ENCODE measurements at regions not wholly inside any gene's neighbourhood (a gene's known extent, or its start where the extent isn't known, plus 50 kb on each side); places are given as distances from the start of the nearest gene placed in this dataset.
"Not testable (repeated sequence)": the region's sequence is repeated elsewhere in the genome, so short reads cannot be mapped to it uniquely, and the experiment has no call there.

DNA sequence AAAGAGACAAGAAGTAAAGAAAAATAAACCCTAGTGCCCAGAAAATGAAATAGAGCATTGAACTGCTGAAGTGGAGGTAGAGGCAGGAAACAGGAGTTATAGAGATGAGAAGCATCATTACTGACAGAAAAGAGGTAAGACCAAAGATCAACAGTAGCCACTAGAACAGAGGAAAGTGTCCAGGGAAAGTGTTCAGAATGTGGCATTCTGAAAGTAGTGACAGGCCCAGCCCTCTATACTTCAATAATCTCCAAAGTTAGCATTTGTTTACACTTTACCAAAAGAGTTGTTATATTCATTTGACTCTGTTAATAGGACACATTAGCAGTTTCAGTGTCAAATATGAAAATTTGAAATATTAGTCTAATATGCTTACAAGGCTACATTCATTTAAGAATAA is 727.1 kb upstream of the NECTIN3 start:
- no peak for DNase-seq

DNA sequence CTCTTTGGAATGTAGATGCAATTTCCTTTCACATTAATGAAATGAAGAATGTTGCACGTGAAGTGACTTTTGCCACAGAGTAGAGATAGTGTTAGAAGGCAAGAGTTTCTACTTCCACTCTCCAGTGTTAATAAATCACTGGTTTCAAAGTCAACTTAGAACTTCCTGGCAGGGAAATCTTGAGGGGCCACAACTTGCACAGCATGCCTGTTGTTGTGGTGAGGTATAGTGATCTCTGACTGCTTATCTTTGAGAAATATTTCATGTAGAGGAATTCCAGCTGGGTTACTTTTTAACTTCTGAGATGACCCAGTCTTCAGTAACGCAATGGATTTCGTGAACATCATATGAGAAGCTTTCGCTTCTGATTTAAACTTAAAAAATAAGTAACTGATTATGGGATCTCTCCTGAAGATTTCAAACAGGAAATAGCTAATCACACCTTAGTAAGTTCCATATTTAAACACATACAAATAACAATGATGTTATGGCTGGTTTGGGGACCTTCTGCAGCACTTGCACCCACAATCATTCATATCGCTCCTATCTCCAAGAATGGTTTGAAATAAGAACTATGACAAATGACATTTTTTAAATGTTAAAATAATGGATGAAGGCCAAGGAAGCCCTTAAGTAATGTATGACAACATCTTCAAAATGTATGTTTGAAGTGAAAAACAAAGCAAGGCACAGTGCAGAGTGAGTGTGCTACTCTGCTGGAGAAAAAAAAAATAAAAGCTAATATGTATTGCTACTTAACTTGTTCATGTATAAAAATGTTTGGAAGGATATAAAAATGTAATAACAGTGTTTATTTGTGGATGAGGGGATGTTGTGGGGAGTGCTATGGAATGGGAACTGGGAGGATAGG is 726.5 kb upstream of the NECTIN3 start:
- DNase-seq: no peak

GRCh38 chr3:110349295-110349694 is 722.3 kb upstream of the NECTIN3 start:
- no peak for DNase-seq

GRCh38 chr3:110352841-110353604 is 718.6 kb upstream of the NECTIN3 start:
- DNase-seq: no peak

DNA sequence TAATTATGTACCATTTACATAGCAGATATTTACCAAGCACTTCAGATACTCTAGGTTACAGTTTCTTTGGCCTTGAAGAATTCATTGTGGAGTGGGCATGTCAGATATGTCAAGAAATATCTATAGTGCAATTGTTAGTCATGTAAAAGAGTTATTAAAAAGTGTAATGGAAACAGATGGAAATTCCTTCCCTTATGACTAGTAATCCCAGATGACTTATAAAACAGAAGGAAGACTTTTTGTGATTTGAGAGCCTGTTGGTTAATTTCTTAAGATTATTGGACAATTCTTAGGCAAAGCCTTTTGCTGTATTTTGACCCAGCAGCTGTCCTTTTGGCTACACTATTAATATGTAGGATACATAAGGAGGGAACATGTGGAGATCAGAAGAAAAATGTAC is 708.9 kb upstream of the NECTIN3 start:
- no peak for DNase-seq

GRCh38 chr3:110367289-110367688 is 704.3 kb upstream of the NECTIN3 start:
- DNase-seq: not testable (repeated sequence)

DNA sequence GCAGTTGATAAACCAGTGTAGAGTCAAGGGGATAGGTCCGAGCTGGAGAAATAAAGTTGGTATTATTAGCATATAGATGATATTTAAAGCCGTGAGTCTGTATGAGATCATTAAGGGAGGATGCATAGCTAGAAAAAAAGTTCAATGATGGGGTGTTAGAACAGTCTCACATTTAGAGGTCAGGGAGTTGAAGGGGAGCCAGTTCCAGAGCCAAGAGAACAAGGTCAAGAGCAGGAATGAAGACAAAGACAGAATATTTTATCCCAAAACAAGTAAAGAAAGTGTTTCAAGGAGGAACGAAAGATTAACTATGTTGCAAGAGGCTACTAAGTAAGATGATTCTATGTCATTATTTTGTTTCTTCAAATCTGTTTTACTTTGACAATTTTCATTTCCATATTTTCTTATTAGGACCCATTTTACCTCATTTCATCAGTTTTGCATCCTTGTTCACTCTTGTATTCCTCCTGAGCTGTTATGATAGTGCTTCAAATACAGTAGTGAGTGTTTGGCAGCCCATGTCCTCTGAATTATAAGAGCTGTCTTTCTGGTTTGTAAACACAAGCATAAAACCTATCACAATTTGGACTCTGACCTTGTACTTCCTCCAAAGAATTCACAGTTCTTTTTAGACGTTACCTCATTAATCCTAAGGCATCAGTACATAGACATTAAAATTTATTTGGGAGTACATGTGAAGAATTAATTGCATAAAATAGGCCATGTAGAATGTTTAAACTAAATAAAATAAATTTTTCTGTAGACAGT is 695.7 kb upstream of the NECTIN3 start:
- DNase-seq: no peak

- DNase-seq: no peak
Measured at GRCh38 chr3:110378481-110378880, 693.1 kb upstream of the NECTIN3 start.

- DNase-seq: no peak
Measured at GRCh38 chr3:110381992-110382391, 689.6 kb upstream of the NECTIN3 start.

- no peak for DNase-seq
Measured at GRCh38 chr3:110383356-110383755, 688.3 kb upstream of the NECTIN3 start.

DNA sequence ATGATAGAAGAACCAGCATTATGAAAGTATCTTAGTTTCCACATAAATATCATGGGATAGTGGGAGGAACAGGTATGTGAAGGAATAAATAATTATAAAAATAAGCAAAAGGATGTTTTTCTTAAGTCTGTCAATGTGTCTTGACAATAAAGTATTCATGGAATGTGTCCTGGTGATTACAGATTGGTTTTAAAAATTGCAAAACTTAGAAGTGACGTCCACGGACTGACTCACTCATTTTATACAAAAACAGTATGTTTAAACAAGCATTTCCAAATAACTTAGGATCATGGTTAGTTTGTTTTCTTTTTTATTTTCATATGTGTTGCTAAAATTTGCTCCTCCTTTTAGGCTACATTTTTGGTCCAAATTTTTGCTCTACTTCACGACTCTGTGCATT is 687.0 kb upstream of the NECTIN3 start:
- no peak for DNase-seq

- no peak for DNase-seq
Measured at GRCh38 chr3:110389005-110389404, 682.6 kb upstream of the NECTIN3 start.

- DNase-seq: no peak
Measured at GRCh38 chr3:110390372-110390771, 681.2 kb upstream of the NECTIN3 start.

DNA sequence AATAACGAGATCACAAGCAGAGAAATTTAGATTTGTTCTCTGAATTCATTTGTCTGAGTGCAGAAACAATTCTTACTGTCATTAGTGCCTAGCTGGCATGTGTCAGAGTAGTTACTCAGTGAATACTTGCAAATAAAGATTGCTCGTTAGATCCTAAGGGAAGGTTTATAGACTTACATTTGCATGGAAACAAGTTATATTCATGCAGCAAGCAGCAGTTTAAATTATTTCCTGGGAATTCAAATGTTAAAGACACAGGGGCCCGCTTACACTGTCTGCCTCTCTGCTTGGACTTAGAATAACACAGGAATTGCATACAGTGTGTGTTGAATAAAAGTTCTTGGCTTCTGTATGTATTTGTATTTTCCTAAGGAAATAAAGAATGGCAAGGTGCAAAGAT is 680.6 kb upstream of the NECTIN3 start:
- no peak for DNase-seq

DNA sequence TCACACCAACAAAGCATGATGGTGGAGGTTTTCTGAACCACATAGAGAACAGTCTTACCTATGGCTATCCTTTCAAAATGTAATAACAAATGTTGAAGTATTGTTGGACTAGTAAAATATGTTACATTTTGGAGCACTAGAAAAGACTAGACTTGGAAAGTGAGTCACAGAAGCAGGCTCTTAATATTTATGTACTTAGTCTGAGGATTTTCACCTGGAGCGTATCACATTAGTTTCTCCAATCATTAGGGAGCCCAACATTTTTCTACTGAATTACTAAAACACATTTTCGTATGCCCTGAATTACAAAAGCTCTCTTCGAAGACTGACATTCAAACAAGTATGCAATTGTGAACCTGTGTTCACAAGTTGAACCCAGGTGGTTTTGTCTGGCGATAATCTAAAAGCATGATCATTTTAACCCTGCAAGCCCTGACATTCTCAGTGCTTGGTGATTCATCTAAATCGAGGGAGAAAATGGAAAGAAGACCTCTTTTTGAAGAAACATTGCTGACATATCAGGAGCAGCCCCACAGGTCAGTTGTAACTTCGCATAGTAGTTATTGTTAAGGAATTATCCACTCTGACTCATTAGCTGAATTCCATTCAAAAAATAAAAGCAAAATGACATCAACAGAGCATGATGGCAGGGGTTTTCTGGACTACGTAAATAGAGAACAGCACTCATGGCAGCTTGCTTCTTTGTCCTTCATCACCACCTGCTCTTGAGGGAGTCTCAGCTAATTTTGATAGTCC is 679.8 kb upstream of the NECTIN3 start:
- DNase-seq: no peak

DNA sequence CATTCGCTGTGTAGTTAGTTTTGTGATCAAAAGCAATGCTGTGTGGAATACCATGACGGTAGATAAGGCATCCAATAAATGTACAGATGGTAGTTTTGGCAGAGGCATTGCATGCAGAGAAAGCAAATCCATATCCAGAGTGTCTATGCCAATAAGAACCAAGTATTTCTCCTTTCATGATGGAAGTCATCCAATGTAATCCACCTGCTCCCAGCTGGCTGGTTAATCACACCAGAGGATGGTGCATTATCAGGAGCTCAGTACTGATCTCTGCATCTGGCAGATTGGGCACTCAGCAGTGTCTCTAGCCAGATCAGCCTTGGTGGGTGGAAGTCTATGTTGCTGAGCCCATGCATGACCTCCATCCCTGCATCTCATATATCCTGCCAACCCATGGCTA is 677.7 kb upstream of the NECTIN3 start:
- no peak for DNase-seq

- DNase-seq: no peak
Measured at GRCh38 chr3:110397115-110397514, 674.5 kb upstream of the NECTIN3 start.

DNA sequence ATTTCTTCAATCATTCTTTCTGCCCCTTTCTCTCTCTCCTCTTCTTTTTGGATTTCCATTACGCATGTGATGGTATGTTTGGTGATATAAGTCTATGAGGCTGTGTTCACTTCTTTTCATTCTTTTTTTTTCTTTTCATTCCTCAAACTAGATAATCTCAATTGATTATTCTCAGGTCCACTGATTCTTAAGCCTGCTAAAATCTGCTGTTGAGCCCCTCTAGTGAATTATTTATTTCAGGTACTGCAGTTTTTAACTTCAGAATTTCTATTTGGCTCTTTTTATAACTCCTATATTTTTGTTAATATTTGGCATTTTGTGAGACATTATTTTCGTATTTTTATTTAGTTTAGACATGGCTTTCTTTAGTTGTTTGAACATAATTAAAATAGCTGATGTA is 671.3 kb upstream of the NECTIN3 start:
- DNase-seq: no peak

DNA sequence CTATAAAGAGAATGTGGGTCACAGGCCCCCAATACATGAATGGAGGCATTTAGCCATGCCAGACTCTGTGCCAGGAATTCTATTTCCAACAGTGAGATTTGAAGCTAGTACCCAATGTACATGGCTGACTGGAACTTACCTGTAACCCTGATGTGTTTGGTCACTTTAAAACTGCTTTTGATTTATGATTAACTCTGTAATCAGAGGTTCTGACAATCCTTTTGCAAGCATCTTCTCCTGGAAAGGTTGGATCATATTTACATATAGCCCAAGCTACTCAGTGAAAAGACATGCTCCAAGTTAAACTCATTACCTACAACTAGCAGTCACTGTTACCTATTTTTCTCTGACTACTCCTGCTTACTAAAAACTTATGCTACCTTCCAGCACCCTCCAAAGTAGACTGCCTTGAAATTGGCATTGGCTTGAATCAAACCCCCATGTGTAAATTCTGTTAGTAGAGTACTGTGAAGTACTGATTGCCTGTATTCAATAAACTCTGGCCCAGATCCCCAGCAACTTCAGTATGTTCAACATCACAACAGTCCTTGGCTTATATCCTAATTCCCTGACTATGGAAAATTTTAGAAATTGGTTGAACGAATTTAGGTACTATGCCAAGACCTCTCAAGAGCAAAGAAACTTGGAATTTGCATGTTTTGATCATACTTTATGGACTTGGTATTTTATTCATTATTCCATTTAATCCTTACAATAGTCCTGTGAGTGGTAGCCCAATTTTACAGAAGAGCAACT is 665.6 kb upstream of the NECTIN3 start:
- DNase-seq: no peak

GRCh38 chr3:110413266-110413665 is 658.4 kb upstream of the NECTIN3 start:
- DNase-seq: no peak

DNA sequence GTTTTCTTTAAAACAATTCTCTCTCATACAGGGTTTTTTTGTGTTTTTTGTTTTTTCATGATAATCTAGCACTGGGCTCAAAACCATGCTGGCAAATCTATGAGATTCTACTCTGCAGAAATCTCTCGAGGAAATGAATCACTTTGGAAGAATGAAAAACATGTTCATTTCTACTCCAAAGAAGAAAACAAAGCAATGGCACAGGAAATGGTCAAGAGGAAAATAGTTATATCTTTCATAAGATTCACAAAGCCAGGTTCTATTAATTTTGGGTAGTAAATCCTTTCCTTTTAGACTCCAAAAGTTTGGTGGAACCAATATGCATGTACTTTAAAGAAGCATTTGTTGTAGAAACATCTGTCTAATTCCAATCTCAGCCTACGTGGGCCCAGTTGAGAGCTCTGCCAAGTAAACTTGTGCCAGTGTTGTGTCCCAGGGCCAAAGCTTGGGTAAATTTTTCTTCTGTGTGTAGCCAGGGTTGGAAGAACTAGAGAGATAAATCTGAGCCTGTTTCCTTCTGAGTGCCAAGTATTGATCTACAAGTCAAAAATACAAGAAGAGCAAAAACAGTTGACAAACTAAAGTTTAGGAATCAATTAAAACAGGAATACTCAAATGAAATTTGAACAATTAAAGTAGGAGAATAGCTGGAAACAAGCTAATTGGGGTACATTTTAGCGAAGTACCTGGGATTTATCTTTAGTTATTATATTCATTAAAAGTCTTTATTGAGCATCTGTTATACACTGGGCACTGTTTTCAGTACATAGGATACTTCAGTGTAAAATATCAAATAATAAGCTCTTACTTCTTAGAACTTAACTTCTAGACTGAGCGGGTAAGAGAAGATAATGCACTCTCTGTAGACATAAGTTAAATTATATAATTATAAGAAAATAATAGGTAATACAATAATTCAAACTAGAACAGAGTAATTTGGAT is 657.5 kb upstream of the NECTIN3 start:
- DNase-seq: no peak

Data from NCI-H1436 treated with DMSO at 0.1 percent for 48 hours (cell line).